Forelimb muscle (tissue), 1 donor: ENCODE measurements at regions not wholly inside any gene's neighbourhood (a gene's known extent, or its start where the extent isn't known, plus 50 kb on each side); places are given as distances from the start of the nearest gene placed in this dataset.

Experiments
- DNase-seq: peaks from one replicate; pipeline ENCODE4 v3.0.0-alpha.2; 2013; ENCODE audit warnings: low read depth

DNA sequence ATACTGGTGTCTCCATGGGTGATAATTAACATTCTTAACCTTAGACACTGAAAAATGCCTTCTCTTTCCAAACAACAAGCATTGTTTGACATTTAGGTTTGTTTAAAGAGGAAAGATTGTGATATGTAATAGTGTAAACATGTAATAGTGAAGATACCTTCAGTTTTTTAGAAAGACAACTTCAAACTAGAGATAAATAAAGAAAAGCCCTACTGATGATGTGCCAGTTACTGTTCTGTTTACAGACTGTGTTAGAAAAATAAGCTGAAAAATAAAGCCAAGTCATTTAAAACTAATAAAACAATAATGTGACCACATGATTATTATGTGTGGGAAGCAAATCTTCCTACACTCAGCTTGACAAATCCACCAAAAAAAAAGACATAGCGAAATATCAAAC lies 2035.3 kb upstream of the TENM3 start:
- DNase-seq, result no peak

DNA sequence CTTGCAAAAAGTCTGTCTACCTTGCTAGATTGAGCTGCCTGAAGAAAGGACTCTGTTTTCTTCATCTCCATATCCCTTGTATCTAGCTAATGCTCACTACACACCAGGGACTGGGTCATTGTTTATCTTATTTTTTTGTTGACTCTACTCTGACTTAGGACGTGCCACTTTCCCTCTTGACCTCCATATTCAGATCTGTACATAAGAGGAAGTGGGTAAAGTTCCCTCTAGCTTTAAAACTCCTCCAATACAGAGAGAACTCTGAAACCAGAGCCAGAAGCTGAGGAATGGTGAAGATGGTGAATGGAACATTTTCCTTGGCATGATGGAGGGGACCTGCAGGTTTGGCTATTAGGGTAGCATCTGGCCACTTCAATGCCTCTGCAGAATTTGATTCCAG lies 2026.1 kb upstream of the TENM3 start:
- no peak for DNase-seq

DNA sequence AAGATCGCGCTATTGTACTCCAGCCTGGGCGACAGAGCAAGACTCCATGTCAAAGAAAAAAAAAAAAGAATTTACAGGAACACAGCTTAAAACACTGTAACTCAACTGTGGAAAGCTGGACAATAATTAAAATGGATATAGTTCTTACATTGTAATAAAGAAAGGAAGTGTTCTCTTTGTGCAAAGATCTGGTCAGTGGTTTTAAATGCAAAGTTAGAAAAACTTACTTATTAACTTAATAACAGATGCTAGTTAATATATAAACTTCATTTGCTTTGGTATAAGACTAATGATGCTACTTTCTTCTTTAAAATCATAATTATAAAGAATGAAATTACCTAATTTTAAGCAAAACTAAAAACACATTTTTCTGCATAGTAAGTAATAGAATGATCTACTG lies 2024.1 kb upstream of the TENM3 start:
- DNase-seq, result no peak

DNA sequence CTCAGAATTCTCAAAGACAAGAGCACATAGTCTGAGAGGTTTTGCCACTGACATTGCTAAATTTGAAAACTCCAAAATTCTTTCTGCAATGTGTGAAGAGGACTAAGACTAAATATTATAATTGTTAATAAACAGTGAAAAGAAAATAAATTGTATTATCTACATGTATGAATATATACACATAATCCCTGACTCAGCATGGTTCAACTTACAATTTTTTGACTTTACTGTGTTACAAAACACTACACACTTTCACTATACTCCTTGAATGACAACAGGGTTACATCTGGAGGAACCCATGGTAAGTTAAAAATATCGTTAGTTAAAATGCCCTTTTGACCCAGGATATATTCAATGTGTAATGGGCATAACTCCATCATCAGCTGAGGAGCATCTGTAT lies 2017.2 kb upstream of the TENM3 start:
- DNase-seq, result no peak

DNA sequence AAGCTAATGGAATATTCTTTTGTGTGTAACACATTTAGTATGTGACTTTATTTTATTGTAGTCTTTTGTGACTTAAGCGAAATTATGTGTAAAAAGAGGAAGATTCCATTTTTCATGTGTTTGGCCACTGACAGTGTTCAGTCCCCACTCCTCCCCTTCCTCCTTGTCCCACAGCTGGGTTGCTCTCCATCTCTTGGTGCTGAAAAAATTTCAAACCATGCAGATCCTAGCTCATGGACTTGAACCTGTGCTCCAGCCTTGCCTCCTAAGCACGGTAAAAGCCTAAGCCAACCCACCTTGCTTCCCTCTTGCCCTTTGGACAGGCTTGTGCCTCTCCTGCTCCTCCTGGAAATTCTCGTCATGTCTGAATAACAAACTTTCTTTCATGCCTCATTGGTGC lies 2008.5 kb upstream of the TENM3 start:
- DNase-seq, result no peak

DNA sequence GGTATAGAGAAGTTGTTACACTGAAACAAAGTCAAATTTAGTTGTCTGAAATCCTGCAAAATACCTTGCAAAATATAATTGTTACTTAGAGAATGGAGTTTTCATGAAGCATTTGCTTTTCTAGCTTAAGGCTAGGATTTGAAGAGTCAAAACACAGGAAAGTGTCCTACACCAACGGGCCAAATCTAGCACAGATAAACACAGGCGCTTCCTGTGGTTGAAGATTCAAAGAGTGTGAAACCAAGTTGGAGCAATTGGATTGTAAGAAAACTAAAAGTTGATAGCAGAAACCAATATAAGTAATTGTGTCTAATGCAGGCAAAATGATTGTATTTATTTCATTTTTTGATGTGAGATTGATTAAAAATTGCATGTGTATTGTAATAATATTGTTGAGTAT lies 2002.5 kb upstream of the TENM3 start:
- no peak for DNase-seq

DNA sequence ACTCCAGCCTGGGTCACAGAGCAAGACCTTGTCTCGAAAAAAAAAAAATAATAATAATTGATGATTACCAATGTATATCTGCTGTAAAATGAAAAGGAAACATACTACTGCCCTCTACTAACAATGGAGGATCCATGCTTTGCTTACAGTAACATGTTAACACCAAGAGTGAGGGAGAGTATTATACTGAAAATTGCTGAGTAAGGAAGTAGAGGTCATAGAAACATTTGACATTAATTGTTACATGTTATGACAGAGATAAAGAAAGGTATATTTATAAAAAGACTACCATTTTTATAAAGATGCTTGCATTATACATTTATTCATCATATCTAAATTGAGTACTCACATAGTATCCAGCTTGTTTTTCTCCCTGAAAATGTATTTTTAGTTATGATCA lies 1989.8 kb upstream of the TENM3 start:
- no peak for DNase-seq

DNA sequence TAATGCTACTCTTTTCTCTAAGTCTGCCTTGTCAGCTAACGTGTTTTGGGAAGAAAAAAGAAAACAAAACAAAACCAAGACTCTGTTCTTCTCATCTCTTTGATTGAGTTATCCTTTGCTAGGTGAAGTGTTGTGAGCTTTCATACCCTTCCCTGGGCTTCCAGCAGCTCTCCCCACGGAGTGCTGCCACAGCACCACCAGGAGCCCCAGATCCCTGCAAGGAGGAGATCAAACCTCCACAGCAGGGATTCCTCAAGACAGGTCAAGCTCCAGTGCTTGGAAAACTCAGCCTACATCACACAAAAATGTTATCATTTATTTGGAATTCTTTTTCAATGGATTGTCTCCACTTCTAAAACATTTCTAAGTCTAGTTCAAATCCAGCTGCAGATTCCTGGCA lies 1981.9 kb upstream of the TENM3 start:
- DNase-seq, result no peak

DNA sequence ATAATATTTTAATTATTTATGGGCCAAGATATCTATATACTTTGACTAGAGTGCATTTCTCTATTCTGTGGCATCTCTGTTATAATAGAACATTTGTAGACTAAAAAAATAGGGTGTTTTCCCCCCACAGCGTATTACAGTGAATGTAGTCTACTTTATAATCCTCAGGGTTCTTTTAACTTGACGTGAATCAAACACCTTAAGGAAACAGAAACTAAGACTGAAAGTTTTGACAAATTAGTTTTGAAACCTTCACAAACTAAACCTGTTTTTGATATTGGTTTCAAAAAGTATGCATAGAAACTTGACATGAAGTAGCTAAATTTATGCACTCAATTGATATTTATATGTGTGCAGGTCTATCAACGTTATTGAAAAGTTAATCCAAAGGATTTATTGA lies 1963.1 kb upstream of the TENM3 start:
- DNase-seq, result no peak

DNA sequence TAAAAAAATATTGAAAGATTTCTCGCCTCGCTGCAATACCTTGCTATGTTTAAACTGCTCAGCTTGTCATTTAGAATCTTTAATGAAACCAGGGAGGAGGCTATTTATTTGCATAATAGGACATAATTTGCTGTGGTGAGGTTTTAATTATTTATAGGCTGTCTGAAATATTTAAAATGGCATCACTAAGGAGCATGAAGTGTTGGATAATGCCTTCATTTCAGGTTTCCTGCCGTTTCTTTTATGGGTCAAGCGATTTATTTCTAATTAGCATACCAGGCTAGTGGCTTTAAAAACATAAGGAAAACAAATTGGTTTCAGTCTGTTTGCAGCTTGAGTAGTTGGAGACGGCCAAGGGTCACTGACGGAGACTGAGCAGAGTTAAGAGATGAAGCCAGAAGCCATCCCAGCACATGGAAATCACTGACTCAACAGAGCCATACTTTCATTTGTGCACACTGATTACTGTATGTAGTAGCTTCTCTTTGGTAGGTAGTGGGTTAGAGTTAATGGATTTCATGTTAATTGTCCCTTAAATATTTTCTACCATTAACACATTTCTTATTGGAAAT lies 1962.4 kb upstream of the TENM3 start:
- no peak for DNase-seq

DNA sequence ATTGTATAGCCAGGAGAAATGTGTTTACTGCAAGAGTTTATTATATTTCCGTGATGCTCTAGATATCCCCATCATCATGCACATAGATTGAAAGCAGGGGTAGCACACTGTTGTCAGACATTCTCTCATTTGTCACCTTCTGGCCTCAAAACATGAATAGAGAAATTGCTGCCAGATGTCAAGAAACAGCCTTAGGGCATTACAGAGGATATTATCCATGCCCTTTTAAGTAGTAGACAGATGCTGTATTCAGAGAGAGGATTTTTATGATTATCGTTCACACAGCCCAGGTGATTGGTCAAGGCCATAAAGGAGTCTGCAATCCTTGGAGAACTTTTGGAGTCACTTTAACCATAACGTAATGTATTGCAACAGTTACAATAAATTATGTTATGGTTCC lies 1961.5 kb upstream of the TENM3 start:
- DNase-seq, result no peak

DNA sequence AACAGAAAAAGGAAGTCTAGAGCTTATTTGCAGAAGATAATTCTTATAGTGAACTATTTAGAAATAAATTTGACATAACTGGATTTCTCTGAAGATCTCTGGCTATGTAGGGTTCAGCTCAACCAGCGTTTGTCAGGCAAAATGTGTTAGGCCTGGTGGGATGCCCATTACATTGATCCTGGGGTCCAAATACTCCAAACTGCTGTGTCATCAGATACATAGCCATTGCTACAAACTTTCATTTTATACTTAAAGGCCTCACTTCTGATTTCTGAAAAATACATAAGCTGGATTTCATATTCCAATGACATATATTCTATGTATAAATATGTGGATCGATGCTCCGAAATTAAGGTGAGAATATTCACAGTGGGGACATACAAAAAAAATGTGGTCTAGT lies 1958.9 kb upstream of the TENM3 start:
- no peak for DNase-seq

DNA sequence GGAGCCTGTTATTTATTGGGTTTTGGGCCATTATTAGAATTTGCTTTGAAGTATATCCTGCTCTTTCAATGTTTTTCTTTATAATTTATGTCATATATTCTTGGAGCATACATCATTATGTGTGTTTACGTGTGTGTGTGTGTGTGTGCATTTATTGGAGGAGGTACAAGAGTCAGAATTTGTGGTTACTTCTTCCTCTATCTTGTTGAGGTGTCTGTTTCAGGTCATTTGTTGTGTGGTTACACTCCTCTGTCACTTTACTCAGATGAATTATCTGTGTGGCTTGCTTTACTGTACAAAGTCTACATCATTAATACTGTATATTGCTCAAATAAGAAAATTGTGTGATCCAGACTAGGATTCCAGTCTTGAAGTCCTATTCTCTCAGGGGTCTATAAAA lies 1957.4 kb upstream of the TENM3 start:
- no peak for DNase-seq

DNA sequence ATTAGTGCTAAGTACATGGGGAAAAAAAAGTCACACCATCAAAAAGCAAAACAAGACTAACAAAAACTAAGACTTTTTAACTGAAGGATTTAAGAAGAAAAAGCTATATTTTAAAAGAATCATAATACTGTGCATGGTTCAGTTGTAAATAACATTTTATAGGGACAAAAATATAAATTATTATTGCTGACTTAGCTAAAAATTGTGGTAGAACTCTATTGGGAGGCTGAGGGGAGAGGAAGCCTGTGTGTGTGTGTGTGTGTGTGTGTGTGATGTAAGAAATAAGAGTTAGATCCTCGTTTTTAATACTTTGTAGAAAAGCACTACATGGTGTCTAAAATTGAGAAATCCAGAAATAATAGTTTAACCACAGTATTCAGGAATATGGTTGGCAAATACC lies 1950.9 kb upstream of the TENM3 start:
- no peak for DNase-seq

DNA sequence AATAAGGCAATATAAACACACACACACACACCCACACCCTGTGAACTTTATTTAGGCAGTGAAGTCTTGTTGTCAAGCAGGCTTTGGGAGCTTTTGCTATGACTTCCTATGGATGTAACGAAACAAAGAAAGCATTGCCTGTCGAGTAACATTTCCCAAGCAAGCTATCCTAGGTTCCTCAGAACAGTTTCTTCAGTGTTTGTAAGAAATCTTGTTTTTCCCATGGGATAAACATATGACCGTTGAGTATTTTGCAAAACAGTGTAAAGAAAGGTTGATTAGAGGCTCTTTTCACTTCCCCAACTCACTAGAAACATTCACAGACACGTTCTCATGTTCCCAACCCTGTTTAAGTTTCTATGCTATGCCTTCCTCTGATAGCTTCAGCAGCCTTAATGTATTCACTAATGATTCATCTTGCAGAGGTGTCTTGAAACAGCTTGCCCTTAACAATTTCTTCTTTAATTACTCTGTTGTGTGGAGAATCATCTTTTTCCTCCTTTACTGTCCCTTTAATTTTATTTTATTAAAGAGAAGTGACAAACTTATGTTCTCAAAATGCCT lies 1947.1 kb upstream of the TENM3 start:
- DNase-seq, result no peak

DNA sequence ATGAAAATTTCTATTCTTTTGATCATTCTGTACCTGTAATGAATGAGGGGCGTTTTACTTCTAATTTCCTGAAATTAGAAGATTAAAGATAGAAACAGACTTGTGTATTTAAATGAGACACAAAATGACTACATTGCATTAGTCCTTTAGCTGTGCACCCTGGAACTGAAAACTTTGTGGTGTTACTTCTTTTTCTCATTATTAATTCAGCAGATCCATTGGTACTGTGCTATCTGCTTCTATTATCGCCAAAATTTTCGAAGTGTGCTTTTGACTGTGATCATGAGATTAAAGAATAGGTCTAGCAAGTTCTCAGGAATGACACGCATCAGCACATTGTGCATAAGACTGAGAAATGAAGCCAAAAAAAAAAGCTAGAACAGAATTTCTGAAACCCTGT lies 1938.9 kb upstream of the TENM3 start:
- no peak for DNase-seq

DNA sequence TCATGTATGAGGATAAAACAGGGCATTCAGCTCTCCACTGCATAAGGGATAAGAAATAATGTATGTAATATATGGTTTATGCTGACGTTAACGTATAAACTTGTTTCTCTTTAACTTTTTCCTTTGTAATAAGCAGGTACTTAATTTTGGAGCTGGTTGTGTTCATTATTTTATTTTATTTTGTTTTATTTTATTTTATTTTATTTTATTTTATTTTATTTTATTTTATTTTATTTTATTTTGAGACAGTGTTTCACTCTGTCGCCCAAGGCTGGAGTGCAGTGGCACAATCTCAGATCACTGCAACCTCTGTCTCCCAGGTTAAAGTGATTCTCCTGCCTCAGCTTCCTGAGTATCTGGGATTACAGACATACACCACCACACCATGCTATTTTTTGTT lies 1932.6 kb upstream of the TENM3 start:
- no peak for DNase-seq

DNA sequence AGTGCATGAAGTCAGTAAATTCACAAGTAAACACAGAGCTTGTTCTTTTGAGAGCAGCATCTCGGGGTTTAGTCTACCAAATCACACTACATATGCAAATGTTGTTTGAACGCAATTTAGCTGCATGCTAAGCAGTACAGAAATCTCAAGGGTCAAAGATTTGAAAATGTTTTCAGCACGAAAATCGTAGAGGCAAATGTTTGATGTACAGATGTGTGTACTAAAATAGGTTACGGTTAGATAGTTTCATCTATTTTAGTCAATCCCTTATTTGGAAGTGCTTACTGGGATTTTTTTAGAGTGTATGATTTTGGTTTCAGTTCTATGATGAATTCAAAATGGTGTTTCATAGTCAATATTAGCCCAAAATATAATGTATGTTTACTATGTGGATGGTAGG lies 1928.2 kb upstream of the TENM3 start:
- DNase-seq, result no peak

DNA sequence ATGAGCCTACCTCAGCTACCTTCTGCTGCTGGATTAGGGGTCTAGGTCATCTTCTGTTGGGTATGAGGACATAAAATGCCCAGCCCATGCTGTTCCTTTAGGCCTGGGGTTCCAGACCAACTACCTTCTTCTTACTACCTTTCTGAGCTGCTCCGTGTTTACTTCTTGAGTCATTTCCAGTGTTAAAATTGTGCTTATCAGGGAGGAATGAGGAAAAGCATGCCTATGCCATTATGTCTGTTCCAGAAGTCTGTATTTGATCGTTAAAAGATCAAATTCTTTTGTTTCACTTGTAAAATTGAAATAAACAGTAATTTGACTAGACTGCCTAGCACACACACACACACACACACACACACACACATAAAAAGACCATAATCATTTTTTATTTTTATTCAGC lies 1912.7 kb upstream of the TENM3 start:
- no peak for DNase-seq

DNA sequence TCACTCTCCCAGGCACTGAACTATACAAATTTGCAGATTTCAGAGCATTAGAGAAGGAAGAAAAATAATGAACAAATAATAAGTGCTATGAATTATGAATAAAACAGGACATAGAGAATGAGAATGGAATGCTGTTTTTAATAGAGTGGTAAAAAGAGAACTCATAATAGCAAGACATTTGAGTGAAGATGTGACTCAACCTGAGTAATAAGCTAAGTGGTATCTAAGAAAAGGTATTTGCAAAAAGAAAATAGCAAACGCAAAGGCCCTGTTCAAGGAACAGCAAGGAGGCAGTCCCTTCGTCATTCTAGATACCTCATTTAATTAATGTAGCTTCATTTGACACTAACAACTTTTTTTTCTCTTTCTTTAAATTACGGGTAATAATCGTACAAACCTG lies 1910.0 kb upstream of the TENM3 start:
- no peak for DNase-seq

DNA sequence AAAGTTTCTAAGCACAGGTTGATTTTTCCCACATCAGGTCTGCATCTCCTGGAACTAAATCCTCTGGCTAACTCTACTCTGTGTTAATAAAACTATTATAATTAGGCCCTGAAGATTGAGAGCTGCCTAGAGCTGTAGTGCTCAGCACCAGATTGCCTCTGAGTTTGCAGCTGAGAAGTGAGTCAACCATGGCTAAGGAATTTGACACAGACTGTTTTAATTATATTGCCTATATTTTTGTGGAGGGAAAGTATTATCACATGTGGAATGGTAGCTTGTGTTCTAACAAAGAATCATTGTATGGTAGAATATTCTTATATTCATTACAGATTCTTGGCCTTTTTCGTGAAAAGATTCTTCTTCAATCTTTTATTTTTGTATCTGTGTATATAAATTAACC lies 1907.6 kb upstream of the TENM3 start:
- DNase-seq, result no peak

DNA sequence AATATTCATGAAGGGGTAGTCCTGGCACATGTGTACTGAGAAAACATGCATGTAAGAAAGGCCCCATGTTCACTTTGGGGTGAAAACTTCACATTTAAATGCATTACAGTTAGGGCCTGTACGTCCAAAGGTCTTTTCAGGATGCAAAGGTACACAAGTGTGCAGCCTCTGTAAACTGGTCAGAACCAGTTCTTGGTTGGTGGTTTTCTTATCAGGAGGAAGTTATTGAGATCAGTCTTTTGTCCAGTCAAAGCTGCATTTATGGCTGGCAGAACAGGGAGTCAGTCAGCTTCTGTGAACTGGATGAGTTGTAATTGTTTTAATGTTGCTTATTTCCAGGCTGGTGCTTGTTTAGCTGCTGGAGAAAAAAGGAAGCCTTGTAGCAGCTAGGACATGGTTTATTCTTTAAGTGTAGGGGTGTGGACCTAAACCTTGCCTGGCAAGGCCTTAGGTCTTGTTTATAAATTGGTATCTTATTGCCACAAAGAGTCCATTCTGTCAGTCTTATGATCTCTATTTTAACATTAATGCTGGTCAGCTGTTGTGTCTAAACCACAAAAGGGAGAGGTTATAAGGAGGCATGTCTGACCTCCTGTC lies 1906.6 kb upstream of the TENM3 start:
- DNase-seq, result no peak

DNA sequence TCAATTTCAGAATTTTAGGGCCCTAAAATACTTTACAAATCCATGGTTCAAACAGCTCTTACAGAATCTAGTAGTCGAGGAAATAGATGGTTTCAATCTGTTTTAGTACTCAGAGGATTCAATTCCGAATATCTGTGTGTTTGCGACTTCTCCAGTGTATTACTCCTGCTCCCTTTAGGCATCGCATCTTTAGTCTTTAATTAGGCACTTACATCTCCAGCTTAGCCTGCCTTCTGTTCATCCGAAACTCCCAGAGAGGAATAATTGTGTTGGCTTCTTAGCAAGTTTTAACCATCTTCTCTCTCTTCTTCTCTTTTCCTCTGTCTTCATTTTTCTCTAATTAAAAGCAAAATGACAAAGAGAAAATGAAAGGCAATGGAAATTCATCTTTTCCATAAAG lies 1901.3 kb upstream of the TENM3 start:
- no peak for DNase-seq

DNA sequence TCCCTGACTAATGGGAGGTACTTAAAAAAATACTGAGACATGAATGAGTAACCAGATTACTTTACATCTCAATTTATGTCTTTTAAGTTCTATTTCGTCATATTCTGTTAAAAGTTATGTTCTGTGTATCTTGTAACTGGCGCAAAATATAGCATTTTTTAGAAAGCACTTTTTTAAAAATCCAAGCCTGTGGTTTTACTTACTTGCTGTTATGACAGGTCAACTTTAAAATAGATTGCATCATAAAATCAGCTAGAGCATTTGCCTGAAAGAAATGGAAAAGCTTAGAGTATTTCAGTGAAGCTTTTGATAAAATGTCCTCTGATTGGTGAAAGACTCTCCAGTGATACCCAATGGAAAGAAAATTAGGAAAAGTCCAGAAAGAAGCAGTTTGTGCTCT lies 1892.3 kb upstream of the TENM3 start:
- no peak for DNase-seq
